Ishikawa (cell line): ENCODE measurements at regions not wholly inside any gene's neighbourhood (a gene's known extent, or its start where the extent isn't known, plus 50 kb on each side); places are given as distances from the start of the nearest gene placed in this dataset.

ENCODE experiments used
- CEBPB ChIP-seq: IDR thresholded peaks from 2 replicates; pipeline ENCODE4 v1.6.1; 2012
- CREB1 ChIP-seq: IDR thresholded peaks from 2 replicates; pipeline ENCODE4 v1.6.1; 2012; ENCODE audit warnings: low read depth
- EGR1 ChIP-seq: IDR thresholded peaks from 2 replicates; pipeline ENCODE4 v1.6.1; 2012
- EP300 ChIP-seq: IDR thresholded peaks from 2 replicates; pipeline ENCODE4 v1.6.1; 2012; ENCODE audit warnings: borderline replicate concordance
- FOXM1 ChIP-seq: IDR thresholded peaks from 2 replicates; pipeline ENCODE4 v1.6.1; 2012; ENCODE audit warnings: low read depth, borderline replicate concordance
- MAX ChIP-seq: IDR thresholded peaks from 2 replicates; pipeline ENCODE4 v1.6.1; 2012
- NFIC ChIP-seq: IDR thresholded peaks from 2 replicates; pipeline ENCODE4 v1.6.1; 2012
- RAD21 ChIP-seq: IDR thresholded peaks from 2 replicates; pipeline ENCODE4 v1.6.1; 2012; ENCODE audit warnings: low read depth
- REST ChIP-seq: IDR thresholded peaks from 2 replicates; pipeline ENCODE4 v1.6.1; 2012; ENCODE audit warnings: low read depth, mild to moderate bottlenecking
- TAF1 ChIP-seq: IDR thresholded peaks from 2 replicates; pipeline ENCODE4 v1.6.1; 2012; ENCODE audit warnings: low read depth, mild to moderate bottlenecking
- TCF12 ChIP-seq: IDR thresholded peaks from 2 replicates; pipeline ENCODE4 v1.6.1; 2012; ENCODE audit warnings: low read depth
- TEAD4 ChIP-seq: IDR thresholded peaks from 2 replicates; pipeline ENCODE4 v1.6.1; 2012
- USF1 ChIP-seq: IDR thresholded peaks from 2 replicates; pipeline ENCODE4 v1.6.1; 2012
- YY1 ChIP-seq: IDR thresholded peaks from 2 replicates; pipeline ENCODE4 v1.6.1; 2012; ENCODE audit warnings: low read depth
- ZBTB7A ChIP-seq: IDR thresholded peaks from 2 replicates; pipeline ENCODE4 v1.6.1; 2012; ENCODE audit warnings: low read depth

- no peak for TF ChIP-seq FOXM1
- no peak for TF ChIP-seq CEBPB
- no peak for TF ChIP-seq NFIC
- no peak for TF ChIP-seq YY1
- TF ChIP-seq RAD21, result no peak
- TF ChIP-seq TEAD4, result no peak
- no peak for TF ChIP-seq MAX
- no peak for TF ChIP-seq ZBTB7A
- no peak for TF ChIP-seq TAF1
Observed at GRCh38 chr11:112889446-112889845, 71.8 kb upstream of the NCAM1 start.

- TF ChIP-seq TEAD4, result no peak
- TF ChIP-seq EGR1, result no peak
- no peak for TF ChIP-seq MAX
- no peak for TF ChIP-seq USF1
- no peak for TF ChIP-seq NFIC
- TF ChIP-seq FOXM1, result no peak
- no peak for TF ChIP-seq RAD21
- TF ChIP-seq TAF1, result no peak
- no peak for TF ChIP-seq TCF12
- no peak for TF ChIP-seq EP300
- TF ChIP-seq ZBTB7A, result no peak
- TF ChIP-seq REST, result no peak
Observed at GRCh38 chr11:112899235-112900006, 61.8 kb upstream of the NCAM1 start.

- TF ChIP-seq MAX, result no peak
- TF ChIP-seq USF1, result no peak
- no peak for TF ChIP-seq RAD21
- TF ChIP-seq TCF12, result no peak
- no peak for TF ChIP-seq CEBPB
- no peak for TF ChIP-seq NFIC
- no peak for TF ChIP-seq EP300
- TF ChIP-seq ZBTB7A, result no peak
- no peak for TF ChIP-seq TEAD4
- no peak for TF ChIP-seq CREB1
Observed at GRCh38 chr11:112901924-112902323, 59.3 kb upstream of the NCAM1 start.

GRCh38 chr11:112902361-112903011, 58.7 kb upstream of the NCAM1 start:
- no peak for TF ChIP-seq CEBPB
- TF ChIP-seq FOXM1, result no peak
- no peak for TF ChIP-seq TAF1
- TF ChIP-seq ZBTB7A, result no peak
- no peak for TF ChIP-seq USF1
- TF ChIP-seq EGR1, result no peak

- TF ChIP-seq REST, result no peak
- TF ChIP-seq TAF1, result no peak
- TF ChIP-seq NFIC, result no peak
- TF ChIP-seq EGR1, result no peak
- TF ChIP-seq TCF12, result no peak
Observed at GRCh38 chr11:112903340-112903739, 57.9 kb upstream of the NCAM1 start.

- TF ChIP-seq MAX (no peak), EP300 (no peak), ZBTB7A (no peak), USF1 (no peak), YY1 (no peak), RAD21 (no peak), CREB1 (no peak), EGR1 (no peak), TAF1 (no peak), TEAD4 (no peak)
Observed at GRCh38 chr11:112911124-112911523, 50.1 kb upstream of the NCAM1 start.
